GM21786 (cell line): ENCODE measurements at regions not wholly inside any gene's neighbourhood (a gene's known extent, or its start where the extent isn't known, plus 50 kb on each side); places are given as distances from the start of the nearest gene placed in this dataset.

Experiments used
- ATAC-seq: cut with Tn5 transposase; IDR thresholded peaks from one replicate; pipeline ENCODE4 v1.9.1; 2021; ENCODE audit not compliant: unreplicated experiment

DNA sequence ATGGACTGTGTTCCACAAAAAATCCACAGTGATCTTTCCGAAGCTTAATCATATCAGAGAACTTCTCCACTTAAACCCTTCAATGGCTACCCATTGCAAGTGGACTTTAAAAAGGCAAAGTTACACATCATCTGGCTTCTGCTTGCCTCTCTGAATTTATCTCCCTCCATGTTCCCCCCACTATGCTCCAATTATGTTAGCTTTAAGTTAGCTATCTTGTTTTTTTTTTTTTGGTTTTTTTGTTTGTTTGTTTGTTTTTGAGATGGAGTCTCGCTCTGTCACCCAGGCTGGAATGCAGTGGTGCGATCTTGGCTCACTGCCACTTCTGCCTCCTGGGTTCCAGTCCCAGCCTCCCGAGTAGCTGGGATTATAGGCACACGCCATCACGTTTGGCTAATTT lies 166.4 kb upstream of the ADGRL2 start:
- no peak for ATAC-seq

DNA sequence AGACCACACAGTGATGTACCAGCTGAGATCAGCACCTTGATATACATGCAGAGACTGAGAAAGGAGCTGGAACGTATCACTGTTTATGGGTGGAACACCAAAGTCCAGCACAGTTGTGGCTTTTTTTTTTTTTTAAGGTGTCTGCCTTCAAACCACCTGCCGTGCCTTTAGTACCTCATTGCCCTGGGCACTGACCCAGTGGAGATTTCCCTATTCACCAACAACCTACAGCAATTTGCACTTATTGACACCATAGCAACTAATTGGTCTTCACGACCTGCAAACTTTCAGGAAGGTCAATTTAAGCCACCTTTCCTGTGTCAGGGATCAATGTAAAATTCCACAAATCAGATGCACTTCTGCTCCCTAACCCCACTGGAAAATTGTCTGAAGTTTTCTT lies 181.6 kb upstream of the ADGRL2 start:
- ATAC-seq, result no peak

DNA sequence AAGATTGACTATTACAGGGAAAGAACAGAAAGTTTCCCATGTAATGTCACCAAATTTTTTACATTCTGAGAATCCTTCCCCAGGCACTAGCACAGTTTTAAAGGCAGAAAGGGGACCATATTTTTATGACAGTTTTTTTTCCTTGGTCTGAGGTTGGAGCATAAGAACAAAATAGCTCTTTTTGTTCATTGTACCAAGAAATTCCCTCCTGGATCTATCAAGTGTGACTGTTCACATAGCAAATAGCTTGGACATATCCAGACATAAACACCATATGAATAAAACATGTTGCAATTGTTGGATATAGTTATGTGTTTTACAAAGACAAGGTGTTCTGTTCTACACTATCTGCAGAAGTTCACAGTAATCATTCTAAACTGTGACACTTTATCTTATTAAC lies 182.4 kb upstream of the ADGRL2 start:
- ATAC-seq, result no peak

DNA sequence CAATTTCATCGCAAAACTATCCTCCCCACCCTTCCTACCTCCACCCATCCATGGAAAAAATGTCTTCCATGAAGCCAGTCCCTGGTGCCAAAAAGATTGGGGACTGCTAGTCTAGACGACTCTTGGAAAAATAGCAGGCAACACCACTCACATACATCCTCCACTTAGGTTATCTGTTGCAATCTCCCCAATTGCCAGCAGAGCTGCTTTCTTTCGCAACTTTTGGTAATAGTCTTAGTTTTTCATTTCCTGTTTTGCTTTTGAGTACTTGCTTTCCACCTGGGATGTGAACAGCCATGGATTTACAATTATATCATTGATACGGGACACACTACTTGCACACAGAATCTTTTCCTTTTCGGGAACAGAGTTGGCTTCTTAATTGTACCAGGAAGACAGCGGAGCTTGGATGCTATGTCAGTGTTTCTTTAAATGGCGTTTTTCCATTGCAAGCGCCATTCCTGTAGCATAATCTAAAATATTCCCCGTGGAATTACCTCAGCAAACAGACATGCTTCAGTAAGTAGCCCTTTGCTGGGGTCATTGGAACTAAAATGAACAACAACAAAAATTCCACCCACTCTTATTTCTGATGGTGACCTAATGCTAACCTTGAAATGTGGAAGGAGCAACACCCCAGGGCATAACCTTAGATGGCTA lies 183.3 kb upstream of the ADGRL2 start:
- ATAC-seq, result no peak

DNA sequence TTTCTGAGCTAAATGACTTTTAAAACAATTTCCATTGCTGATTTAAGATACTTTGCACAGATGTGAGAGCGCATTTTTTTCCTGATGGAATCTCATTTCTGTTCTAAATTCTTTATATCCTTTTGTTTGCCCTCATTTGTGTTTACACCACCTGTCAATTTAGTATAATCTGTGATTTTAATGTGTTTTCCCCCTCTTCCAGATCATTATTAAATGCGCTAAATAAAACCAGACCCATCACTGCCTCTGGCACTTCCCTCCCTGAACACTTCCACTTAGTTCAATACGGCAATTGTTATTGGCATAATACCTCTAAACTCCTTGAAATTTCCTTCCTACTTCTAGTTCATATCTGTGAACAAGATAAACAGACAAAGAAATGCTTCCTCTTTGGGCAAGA lies 186.9 kb upstream of the ADGRL2 start:
- no peak for ATAC-seq

DNA sequence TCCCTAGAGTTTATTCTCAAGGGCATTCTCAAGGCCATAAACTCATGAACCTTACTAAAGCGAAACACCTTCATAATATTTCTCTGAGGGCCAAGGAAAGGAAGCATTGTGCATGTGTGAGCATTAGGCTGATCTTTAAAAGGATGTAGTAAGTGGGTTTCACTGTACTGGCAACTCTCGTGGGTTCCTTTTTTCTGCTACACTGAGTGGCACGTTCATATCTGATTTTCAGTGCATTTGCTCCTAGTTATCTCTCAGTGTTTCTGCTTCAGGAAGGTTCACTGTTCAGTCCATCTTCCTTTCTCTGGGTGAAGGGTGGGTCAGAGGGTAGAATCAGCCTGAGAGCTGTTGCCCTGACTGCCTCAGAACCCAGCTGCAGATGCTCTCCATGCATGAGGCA lies 192.8 kb upstream of the ADGRL2 start:
- no peak for ATAC-seq

DNA sequence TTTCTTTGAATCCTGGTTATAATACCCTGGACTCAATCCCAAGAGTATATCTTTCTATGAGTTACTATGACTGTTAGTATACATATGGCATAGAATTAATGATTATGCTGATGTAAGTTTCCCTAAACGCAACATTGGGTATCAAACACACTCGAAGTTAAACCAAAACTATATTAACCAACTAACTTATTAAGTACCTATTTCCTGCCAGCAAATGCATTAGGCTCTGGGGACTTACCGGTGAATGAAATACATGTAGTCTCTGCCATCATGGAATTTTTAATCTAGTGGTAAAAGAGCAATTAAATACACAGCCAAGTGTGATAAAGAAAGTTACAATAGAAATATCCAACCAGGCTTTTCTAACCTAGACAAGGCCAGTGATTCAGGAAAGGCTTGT lies 193.6 kb upstream of the ADGRL2 start:
- ATAC-seq, result no peak

DNA sequence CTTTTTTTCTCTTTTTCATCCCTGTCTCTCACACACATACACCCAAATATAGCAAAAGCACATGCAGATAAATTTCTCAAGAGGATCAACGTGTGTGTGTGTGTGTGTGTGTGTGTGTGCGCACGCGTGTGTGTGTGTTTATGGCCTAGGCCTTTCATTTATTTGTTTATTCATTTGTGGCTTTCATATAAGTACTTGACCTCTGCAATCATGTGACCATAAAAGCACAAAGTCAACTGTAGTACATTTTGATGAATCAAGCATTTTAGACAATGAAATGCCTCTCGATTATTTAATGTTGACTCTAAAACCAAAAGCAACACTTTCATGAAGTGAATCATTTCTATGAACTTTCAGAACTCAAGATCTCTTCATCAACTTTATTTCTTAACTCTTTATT lies 194.1 kb upstream of the ADGRL2 start:
- ATAC-seq, result no peak

DNA sequence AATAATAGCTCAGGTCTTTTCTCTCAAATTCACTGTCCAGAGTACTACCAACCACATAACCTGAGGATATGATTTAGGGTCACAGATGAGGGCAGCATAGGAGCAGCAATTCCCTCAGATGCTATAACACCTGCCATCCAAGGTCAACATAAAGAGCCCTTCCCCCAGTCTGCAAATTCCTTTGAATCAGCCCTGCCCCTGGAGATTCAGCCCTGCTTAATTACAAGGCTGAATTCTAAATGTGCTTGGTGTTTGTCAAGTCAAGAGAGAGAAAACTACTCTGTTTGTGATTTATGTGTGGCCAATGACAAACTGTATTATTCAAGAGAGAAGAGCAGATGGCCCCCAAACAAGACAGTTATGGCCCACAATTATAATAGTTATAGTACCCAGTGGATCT lies 195.7 kb upstream of the ADGRL2 start:
- no peak for ATAC-seq

DNA sequence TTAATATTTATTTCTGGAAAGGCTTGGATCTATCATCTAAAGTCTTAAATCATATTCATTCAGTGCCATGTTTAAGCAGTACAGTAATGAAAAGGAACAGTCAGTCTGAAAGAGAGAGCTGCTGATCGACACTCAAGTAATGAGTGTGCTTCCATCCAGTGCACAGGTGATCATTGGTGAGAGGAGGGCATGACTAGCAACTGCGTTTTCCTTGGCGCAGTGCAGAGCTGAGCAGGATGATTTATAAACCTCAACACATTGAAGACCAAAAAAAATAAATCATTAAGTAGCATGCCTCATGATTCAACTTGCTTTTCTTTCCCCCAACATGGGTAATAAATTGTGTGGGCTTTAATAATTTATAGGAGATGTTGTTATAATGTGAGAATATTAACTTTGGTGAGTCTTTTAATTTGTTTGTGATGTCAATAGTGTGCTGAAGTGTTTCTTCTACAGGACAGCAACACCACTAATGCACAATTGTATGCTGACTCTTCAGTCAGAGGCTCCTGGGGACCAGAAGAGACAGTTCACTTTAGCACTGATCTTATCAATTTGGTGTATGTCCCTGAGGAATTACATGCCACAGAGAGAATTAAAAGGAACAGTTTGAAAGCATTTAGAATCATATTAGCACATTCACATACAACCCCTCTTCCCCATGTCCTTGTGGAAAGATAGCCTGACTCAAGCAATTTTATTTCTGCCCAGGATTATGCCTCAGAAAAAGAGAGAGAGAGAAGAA lies 199.7 kb upstream of the ADGRL2 start:
- no peak for ATAC-seq

DNA sequence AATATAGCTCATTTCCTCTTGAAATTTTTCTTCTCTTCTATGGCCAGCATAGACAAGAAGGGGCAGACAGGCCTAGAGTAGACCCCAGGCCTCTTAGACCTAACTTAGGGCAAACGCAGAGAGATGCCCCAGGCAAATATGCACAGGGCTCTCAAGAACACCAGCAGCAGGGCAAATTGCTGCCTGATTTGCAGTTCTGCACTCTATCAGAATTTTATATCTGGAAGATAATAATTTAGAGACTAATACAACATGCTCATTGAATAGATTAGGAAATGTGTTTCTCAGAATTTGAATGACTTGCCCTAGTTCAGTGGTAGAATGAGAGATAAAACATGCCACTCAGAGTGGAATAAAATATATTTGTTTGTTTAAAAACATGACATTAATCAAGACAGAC lies 200.4 kb upstream of the ADGRL2 start:
- no peak for ATAC-seq

DNA sequence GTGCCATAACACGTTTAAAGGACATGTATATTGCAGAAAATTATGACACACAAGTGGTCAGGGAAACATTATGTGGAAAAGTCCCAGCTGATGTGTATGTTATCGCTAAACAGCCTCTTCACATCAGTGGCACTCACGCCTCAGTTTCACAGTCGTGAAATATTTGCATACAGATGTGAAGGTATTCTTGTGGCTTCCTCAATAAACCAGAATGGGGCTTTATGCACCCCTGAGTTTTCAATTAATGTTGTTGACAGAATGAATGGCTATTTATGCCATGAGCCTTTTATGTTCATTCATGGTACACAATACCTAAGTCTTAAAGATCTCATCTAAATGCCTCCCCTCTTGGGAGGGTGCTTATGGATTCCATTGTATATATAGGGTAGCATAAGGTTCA lies 202.1 kb upstream of the ADGRL2 start:
- ATAC-seq, result no peak

DNA sequence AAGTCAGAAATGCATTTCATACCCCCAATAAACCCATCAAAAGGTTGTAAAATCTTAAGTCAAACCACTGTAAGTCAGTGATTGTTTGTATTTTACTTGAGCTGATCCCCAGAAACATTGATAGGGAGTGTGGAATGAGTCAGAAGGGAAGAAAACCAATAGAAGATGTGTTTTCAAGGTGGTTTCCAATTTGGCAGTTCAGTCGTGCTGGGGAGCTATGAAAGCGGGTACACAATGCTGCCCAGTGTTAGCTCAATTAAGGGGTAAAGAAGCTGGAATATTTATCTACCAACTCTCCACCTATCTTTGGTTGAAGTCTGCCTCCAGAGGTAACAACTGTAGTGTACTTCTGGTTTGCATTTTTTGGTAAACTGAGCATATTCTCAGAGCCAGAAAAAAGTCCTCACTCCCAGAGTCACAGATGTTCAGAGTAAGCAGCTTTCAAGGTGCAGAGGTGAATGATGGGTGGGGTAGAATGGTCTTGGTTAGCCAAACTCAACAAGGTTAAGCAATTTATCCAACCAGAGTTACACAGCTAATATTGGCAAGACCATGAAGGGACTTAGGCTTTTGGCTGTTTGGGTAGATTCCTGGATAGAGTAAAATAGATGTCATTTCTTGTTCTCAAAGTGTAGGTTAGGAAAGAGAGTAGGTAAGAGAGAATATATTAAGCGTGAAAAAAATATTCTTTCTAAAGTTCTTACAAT lies 202.9 kb upstream of the ADGRL2 start:
- ATAC-seq, result no peak

DNA sequence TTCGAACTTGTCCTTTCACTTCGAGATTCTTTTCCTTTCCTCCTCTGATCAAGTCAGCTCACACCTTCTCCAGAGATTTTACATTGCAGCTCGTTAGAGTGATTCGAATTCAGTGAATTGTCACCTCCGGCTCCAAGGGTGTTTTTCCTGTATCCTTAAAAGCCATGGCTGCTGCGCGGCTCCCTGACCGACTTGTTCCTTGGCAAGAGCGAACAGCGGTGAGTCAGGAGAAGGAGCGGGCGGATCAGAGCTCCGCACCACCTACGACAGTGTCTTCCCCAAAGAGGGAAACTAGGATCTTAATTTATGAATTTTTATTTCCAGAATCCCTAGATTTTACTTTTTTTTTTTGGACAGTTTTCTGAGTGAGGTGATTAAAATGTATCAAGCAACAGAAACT lies 204.4 kb upstream of the ADGRL2 start:
- no peak for ATAC-seq

DNA sequence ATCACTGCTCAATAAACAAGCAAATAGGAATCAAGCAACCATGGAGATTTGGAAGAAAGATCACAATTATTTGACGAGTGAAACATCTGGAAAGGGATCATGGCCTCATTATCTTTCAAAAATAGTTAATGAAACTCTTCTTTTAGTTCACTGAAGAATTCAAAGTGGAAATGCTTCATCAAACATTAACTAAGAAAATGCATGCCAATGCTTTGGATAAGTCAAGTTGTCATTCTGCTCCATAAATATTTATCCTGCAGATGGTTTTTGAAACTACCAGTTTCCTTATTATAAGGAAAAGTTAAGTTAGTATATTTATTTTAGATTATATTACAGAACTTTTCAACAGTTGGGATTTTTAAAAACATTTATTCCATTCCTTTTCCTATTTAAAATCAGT lies 206.5 kb upstream of the ADGRL2 start:
- no peak for ATAC-seq

DNA sequence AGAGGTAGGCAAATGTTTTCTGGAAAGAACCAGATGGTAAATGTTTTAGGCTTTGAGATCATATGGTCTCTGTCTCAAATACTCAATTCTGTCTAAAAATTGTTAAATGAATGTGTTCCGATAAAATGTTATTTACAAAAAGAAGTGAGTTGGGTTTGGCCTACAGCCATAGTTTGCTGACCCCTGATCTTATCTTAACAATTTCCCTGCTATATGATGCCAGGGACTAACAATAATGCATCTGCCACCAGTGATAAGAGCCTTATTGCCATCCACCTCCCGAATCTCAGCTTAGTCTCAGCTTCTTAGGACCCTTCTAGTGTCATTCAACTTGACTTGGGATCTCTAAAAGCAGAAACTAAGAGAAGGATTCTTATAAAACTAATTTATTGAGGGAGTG lies 208.5 kb upstream of the ADGRL2 start:
- no peak for ATAC-seq

DNA sequence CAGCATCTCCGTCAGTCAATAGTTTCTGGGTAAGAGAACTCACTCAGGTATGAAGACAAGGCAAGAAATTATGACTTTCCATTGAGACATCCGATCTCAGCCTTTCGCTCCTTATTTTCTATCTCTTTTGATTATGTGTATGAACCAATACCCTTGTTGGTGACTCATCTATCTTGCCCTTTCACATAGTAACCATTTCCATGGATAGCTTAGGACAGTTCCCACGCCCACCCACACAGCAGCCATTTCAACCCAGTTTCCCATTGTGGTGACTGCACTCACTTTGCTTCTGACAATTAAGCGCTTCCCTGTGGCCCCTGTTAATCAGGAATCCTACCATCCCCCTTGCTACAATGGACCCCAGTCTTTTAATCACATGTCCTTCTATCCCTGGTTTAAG lies 210.6 kb upstream of the ADGRL2 start:
- no peak for ATAC-seq

DNA sequence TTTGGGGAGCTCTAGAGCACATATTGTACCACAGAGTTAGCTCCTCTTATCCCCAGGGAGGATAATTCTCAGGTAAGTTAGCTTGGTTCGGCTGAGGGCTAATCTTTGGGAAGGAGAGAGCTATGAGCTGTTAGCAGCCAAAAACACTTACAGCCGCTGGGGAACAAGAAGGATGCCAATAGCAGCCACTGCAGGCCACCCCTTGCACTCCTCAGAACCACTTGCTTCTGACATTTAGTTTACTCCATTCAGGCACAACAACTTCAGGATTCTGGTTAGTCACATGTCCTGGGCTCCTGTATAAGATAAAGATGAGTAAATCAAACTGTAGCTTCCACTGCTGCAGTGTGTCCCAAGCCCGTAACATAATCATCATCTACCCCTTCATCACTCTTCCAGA lies 212.6 kb upstream of the ADGRL2 start:
- no peak for ATAC-seq

DNA sequence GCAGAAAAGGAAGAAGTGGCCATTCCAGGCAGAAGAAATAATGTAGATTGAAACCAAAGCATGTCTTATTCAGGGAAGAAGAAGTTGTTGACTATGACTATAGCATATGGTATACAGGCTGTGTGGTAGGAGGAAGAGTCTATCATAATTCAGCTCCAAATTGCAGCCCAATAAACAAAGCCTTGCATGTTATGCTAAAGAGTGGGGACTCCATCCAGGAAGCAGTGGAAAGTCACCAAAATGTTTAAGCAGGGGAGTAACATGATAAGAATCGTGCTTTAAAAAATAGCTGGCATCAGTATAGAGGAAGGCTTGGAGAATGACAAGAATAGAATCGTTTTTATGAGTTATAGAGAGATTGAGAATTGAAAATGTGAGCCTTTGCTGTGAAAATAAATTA lies 213.3 kb upstream of the ADGRL2 start:
- no peak for ATAC-seq

DNA sequence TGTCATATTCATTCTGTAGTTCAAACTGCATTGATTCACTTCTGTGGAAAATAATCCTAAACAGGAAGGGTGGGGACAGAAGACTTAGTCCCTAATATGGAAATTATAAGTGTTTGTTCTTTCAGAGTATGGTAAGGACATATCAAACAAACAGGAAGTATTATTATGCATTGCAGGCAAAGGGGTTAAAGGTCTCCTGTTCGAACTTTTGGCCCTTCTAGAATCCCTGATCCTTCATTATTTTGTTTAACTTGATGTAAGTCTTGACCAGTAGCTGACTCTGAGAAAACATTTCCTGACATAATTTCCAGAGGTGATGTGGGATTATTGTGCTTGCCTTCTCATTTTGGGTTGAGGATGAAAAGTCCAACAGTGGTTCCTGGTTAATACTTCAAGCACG lies 215.4 kb upstream of the ADGRL2 start:
- no peak for ATAC-seq

DNA sequence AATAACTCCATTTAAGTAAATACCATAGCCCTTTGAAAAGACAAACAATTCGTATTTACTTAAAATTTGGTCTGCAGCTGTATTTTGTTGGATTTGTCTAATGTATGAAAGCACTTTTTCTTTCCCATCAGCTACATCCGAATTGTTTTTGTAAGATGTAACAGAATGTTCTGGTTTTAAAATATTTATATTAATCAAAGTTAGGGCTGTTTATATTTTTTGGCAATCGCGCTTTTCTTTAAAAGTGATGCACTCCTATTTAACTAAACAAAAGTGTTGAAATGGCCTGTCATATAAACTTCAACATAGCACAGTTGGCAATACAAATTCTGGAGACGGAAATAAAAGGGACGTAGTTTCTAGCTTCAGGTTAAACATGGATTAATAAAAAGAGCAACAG lies 216.3 kb upstream of the ADGRL2 start:
- no peak for ATAC-seq

DNA sequence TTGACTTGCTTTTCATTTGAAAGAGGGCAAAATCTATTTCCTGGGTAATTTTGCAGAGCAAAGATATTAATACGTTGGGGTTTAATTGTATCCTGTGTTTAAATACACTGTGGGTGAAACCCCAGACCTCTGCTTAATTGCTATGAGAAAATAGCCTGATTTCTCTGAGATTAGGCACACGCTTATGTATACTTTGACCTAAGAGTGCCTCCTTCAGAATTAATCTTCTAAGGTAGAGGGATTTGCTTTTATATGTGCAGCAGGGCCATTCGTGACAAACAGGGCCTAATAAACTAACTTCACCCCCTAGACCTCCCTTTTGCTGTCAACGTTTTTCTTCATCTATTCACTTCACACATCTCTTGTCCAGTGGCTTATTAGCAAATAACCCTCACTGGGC lies 216.9 kb upstream of the ADGRL2 start:
- no peak for ATAC-seq
